ENCODE measurements at regions not wholly inside any gene's neighbourhood (a gene's known extent, or its start where the extent isn't known, plus 50 kb on each side); places are given as distances from the start of the nearest gene placed in this dataset.

DNA sequence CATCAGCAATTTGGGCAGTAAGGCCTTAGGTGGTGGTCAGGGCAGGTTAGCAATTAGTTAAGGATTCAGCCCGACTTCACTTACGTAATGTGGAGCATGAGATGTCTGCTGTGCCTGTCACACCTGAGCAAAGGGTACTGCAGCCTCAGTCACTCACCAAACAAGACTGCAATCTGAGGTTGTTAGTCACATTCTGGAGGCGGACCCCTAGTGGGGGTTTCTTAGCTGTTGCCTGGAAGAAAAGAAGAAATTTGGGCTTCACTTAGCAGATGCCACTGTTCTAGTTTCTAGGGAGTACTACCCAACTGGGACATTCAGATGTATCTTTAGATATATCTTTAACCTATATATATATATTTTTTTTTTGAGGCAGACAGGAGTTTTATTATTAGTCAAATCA lies 529.9 kb downstream of the SLC4A3 start:
- H3K27ac ChIP-seq (ENCODE audit: low read depth in 2 of 2, low read length in 2 of 2), result no peak overlapping the region
- H3K9ac ChIP-seq (ENCODE audit: low read depth in 1 of 2, low read length in 2 of 2), result no peak overlapping the region
- H3K9me3 ChIP-seq (ENCODE audit: control insufficient read depth in 2 of 2, low read length in 2 of 2), result no peaks in the 10 kb centered on the region
- H3K27me3 ChIP-seq (ENCODE audit: control insufficient read depth in 2 of 2, insufficient read depth in 2 of 2, low read length in 2 of 2), result no peaks in the 10 kb centered on the region
- no peaks in the 10 kb centered on the region for H3K4me1 ChIP-seq (ENCODE audit: control insufficient read depth in 2 of 2, insufficient read depth in 2 of 2, low read length in 2 of 2)
- H3K4me3 ChIP-seq (ENCODE audit: low read length in 2 of 2), result no peak overlapping the region
- no peaks in the 10 kb centered on the region for H3K36me3 ChIP-seq (ENCODE audit: control insufficient read depth in 2 of 2, insufficient read depth in 2 of 2, low read length in 2 of 2)

DNA sequence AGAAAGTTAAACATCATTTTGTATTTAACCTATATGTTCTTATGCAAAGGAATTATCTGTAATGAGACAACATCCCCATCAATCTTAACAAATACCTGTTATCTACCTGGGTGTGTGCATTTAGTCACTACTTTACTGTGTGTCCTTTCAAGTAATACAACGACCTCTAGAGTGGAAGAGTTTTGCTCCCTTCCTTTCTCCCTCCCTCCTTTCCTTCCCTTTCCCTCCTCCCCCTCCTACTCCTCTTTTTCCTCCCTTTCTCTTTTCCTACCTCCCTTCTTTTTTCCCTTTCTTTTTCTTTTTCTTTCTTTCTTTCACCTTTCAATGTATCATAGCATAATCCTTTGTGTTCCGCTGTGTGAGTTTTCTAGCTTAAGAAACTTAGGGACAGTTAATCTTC lies 532.3 kb downstream of the SLC4A3 start:
- no peaks in the 10 kb centered on the region for H3K27me3 ChIP-seq (ENCODE audit: control insufficient read depth in 2 of 2, insufficient read depth in 2 of 2, low read length in 2 of 2)
- no peaks in the 10 kb centered on the region for H3K9me3 ChIP-seq (ENCODE audit: control insufficient read depth in 2 of 2, low read length in 2 of 2)
- H3K4me1 ChIP-seq (ENCODE audit: control insufficient read depth in 2 of 2, insufficient read depth in 2 of 2, low read length in 2 of 2), result no peaks in the 10 kb centered on the region

DNA sequence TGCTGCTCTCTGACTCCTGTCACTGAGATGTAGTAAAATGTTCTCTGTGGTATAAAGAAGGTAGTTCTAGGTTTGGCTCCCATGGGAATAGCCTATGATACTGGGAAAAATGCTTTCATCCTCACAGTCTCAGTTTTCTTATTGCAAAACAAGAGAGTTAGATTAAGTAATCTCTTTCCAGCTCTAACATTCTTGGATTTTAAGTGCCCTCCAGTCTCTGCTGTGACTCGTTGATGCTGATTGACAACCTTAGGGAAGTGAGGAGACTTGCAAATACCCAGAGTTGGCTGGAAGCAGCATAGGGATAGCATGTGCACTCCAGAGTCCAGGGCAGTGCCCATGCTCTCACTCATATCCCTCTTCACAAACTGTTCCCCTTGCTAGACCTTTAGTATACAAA lies 534.9 kb downstream of the SLC4A3 start:
- no peak overlapping the region for H3K9ac ChIP-seq (ENCODE audit: low read depth in 1 of 2, low read length in 2 of 2)
- H3K27ac ChIP-seq (ENCODE audit: low read depth in 2 of 2, low read length in 2 of 2), result no peak overlapping the region
- no peaks in the 10 kb centered on the region for H3K4me1 ChIP-seq (ENCODE audit: control insufficient read depth in 2 of 2, insufficient read depth in 2 of 2, low read length in 2 of 2)
- H3K36me3 ChIP-seq (ENCODE audit: control insufficient read depth in 2 of 2, insufficient read depth in 2 of 2, low read length in 2 of 2), result no peaks in the 10 kb centered on the region
- H3K27me3 ChIP-seq (ENCODE audit: control insufficient read depth in 2 of 2, insufficient read depth in 2 of 2, low read length in 2 of 2), result no peaks in the 10 kb centered on the region
- no peaks in the 10 kb centered on the region for H3K9me3 ChIP-seq (ENCODE audit: control insufficient read depth in 2 of 2, low read length in 2 of 2)
- H3K4me3 ChIP-seq (ENCODE audit: low read length in 2 of 2), result no peak overlapping the region

More for the DNA sequence above, 532.3 kb downstream of the SLC4A3 start:
- Histone ChIP-seq H3K9ac (ENCODE audit: low read depth in 1 of 2, low read length in 2 of 2) (no peak overlapping the region), H3K27ac (ENCODE audit: low read depth in 2 of 2, low read length in 2 of 2) (no peak overlapping the region), H3K4me3 (ENCODE audit: low read length in 2 of 2) (no peak overlapping the region), H3K36me3 (ENCODE audit: control insufficient read depth in 2 of 2, insufficient read depth in 2 of 2, low read length in 2 of 2) (no peaks in the 10 kb centered on the region)

- Histone ChIP-seq H3K4me3 (ENCODE audit: low read length in 2 of 2) (no peak overlapping the region), H3K27me3 (ENCODE audit: control insufficient read depth in 2 of 2, insufficient read depth in 2 of 2, low read length in 2 of 2) (no peaks in the 10 kb centered on the region), H3K9me3 (ENCODE audit: control insufficient read depth in 2 of 2, low read length in 2 of 2) (no peaks in the 10 kb centered on the region), H3K27ac (ENCODE audit: low read depth in 2 of 2, low read length in 2 of 2) (no peak overlapping the region), H3K9ac (ENCODE audit: low read depth in 1 of 2, low read length in 2 of 2) (no peak overlapping the region), H3K4me1 (ENCODE audit: control insufficient read depth in 2 of 2, insufficient read depth in 2 of 2, low read length in 2 of 2) (no peaks in the 10 kb centered on the region), H3K36me3 (ENCODE audit: control insufficient read depth in 2 of 2, insufficient read depth in 2 of 2, low read length in 2 of 2) (no peaks in the 10 kb centered on the region)
Observed at GRCh38 chr2:220163486-220163885, 536.1 kb downstream of the SLC4A3 start.

DNA sequence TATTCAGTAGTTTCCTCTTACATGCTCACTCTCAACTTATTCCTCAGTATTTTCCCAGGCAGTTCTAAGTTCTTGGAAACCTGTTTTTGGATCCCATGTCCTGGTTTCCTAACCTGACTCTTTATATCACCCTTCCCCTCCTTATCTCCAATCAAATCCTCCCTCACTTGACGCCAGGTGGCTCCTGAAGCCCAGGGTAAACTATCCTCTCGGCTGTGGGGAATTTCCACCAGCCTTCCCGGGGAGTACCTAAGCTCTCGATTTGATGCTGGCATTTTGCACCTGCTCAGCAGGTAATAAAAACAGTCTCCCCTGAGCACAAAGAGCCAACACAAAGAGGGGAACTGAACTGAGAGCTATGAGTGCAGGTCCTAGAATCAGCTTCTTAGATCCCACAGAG lies 538.0 kb downstream of the SLC4A3 start:
- Histone ChIP-seq H3K9me3 (ENCODE audit: control insufficient read depth in 2 of 2, low read length in 2 of 2) (no peaks in the 10 kb centered on the region), H3K36me3 (ENCODE audit: control insufficient read depth in 2 of 2, insufficient read depth in 2 of 2, low read length in 2 of 2) (no peaks in the 10 kb centered on the region), H3K4me1 (ENCODE audit: control insufficient read depth in 2 of 2, insufficient read depth in 2 of 2, low read length in 2 of 2) (no peaks in the 10 kb centered on the region), H3K27ac (ENCODE audit: low read depth in 2 of 2, low read length in 2 of 2) (no peak overlapping the region), H3K27me3 (ENCODE audit: control insufficient read depth in 2 of 2, insufficient read depth in 2 of 2, low read length in 2 of 2) (no peaks in the 10 kb centered on the region), H3K4me3 (ENCODE audit: low read length in 2 of 2) (no peak overlapping the region), H3K9ac (ENCODE audit: low read depth in 1 of 2, low read length in 2 of 2) (no peak overlapping the region)

GRCh38 chr2:220166616-220167015 lies 539.2 kb downstream of the SLC4A3 start:
- no peak overlapping the region for H3K27ac ChIP-seq (ENCODE audit: low read depth in 2 of 2, low read length in 2 of 2)
- H3K36me3 ChIP-seq (ENCODE audit: control insufficient read depth in 2 of 2, insufficient read depth in 2 of 2, low read length in 2 of 2), result no peaks in the 10 kb centered on the region
- H3K4me3 ChIP-seq (ENCODE audit: low read length in 2 of 2), result no peak overlapping the region
- no peak overlapping the region for H3K9ac ChIP-seq (ENCODE audit: low read depth in 1 of 2, low read length in 2 of 2)
- no peaks in the 10 kb centered on the region for H3K27me3 ChIP-seq (ENCODE audit: control insufficient read depth in 2 of 2, insufficient read depth in 2 of 2, low read length in 2 of 2)
- H3K4me1 ChIP-seq (ENCODE audit: control insufficient read depth in 2 of 2, insufficient read depth in 2 of 2, low read length in 2 of 2), result no peaks in the 10 kb centered on the region
- no peaks in the 10 kb centered on the region for H3K9me3 ChIP-seq (ENCODE audit: control insufficient read depth in 2 of 2, low read length in 2 of 2)

DNA sequence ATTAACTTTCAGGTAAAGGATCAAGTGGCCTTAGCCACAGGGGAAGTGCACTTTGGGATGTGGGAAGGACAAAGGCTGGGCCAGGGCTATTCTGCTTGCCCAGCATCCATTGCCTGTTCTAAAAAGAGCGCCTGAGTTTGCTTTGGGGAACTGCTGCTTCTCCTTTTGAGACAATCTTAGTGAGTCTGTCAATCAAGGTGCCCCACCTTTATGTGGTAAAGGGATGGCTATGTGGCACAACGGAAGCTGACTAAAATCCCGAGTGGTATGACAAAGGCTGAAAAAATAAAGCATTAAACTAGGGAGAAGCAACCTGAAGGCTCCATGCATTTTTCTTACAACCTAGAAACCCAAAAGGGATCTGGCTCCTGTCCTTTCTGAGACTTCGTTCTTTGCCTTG lies 540.5 kb downstream of the SLC4A3 start:
- H3K27me3 ChIP-seq (ENCODE audit: control insufficient read depth in 2 of 2, insufficient read depth in 2 of 2, low read length in 2 of 2), result no peaks in the 10 kb centered on the region
- no peak overlapping the region for H3K27ac ChIP-seq (ENCODE audit: low read depth in 2 of 2, low read length in 2 of 2)
- H3K36me3 ChIP-seq (ENCODE audit: control insufficient read depth in 2 of 2, insufficient read depth in 2 of 2, low read length in 2 of 2), result no peaks in the 10 kb centered on the region

GRCh38 chr2:220168891-220169546 lies 541.6 kb downstream of the SLC4A3 start:
- H3K27me3 ChIP-seq (ENCODE audit: control insufficient read depth in 2 of 2, insufficient read depth in 2 of 2, low read length in 2 of 2), result no peaks in the 10 kb centered on the region
- H3K4me1 ChIP-seq (ENCODE audit: control insufficient read depth in 2 of 2, insufficient read depth in 2 of 2, low read length in 2 of 2), result no peaks in the 10 kb centered on the region
- H3K9me3 ChIP-seq (ENCODE audit: control insufficient read depth in 2 of 2, low read length in 2 of 2), result no peaks in the 10 kb centered on the region
- no peak overlapping the region for H3K27ac ChIP-seq (ENCODE audit: low read depth in 2 of 2, low read length in 2 of 2)
- no peak overlapping the region for H3K9ac ChIP-seq (ENCODE audit: low read depth in 1 of 2, low read length in 2 of 2)
- no peak overlapping the region for H3K4me3 ChIP-seq (ENCODE audit: low read length in 2 of 2)
- H3K36me3 ChIP-seq (ENCODE audit: control insufficient read depth in 2 of 2, insufficient read depth in 2 of 2, low read length in 2 of 2), result no peaks in the 10 kb centered on the region

More for the DNA sequence above, 540.5 kb downstream of the SLC4A3 start:
- Histone ChIP-seq H3K9ac (ENCODE audit: low read depth in 1 of 2, low read length in 2 of 2) (no peak overlapping the region), H3K4me1 (ENCODE audit: control insufficient read depth in 2 of 2, insufficient read depth in 2 of 2, low read length in 2 of 2) (no peaks in the 10 kb centered on the region), H3K4me3 (ENCODE audit: low read length in 2 of 2) (no peak overlapping the region), H3K9me3 (ENCODE audit: control insufficient read depth in 2 of 2, low read length in 2 of 2) (no peaks in the 10 kb centered on the region)

- H3K4me3 ChIP-seq (ENCODE audit: low read length in 2 of 2), result no peak overlapping the region
- no peak overlapping the region for H3K27ac ChIP-seq (ENCODE audit: low read depth in 2 of 2, low read length in 2 of 2)
- H3K27me3 ChIP-seq (ENCODE audit: control insufficient read depth in 2 of 2, insufficient read depth in 2 of 2, low read length in 2 of 2), result no peaks in the 10 kb centered on the region
- H3K4me1 ChIP-seq (ENCODE audit: control insufficient read depth in 2 of 2, insufficient read depth in 2 of 2, low read length in 2 of 2), result no peaks in the 10 kb centered on the region
- no peaks in the 10 kb centered on the region for H3K9me3 ChIP-seq (ENCODE audit: control insufficient read depth in 2 of 2, low read length in 2 of 2)
- H3K36me3 ChIP-seq (ENCODE audit: control insufficient read depth in 2 of 2, insufficient read depth in 2 of 2, low read length in 2 of 2), result no peaks in the 10 kb centered on the region
- no peak overlapping the region for H3K9ac ChIP-seq (ENCODE audit: low read depth in 1 of 2, low read length in 2 of 2)
Observed at GRCh38 chr2:220174826-220175225, 547.4 kb downstream of the SLC4A3 start.

GRCh38 chr2:220175967-220176366 lies 548.5 kb downstream of the SLC4A3 start:
- Histone ChIP-seq H3K4me1 (ENCODE audit: control insufficient read depth in 2 of 2, insufficient read depth in 2 of 2, low read length in 2 of 2) (no peaks in the 10 kb centered on the region), H3K27me3 (ENCODE audit: control insufficient read depth in 2 of 2, insufficient read depth in 2 of 2, low read length in 2 of 2) (no peaks in the 10 kb centered on the region), H3K36me3 (ENCODE audit: control insufficient read depth in 2 of 2, insufficient read depth in 2 of 2, low read length in 2 of 2) (no peaks in the 10 kb centered on the region), H3K9me3 (ENCODE audit: control insufficient read depth in 2 of 2, low read length in 2 of 2) (no peaks in the 10 kb centered on the region), H3K27ac (ENCODE audit: low read depth in 2 of 2, low read length in 2 of 2) (no peak overlapping the region), H3K9ac (ENCODE audit: low read depth in 1 of 2, low read length in 2 of 2) (no peak overlapping the region), H3K4me3 (ENCODE audit: low read length in 2 of 2) (no peak overlapping the region)

Data from mucosa of rectum (tissue), 2 donors.